Stomach (tissue), 8 donors: ENCODE measurements at regions not wholly inside any gene's neighbourhood (a gene's known extent, or its start where the extent isn't known, plus 50 kb on each side); places are given as distances from the start of the nearest gene placed in this dataset.

Experiments
- DNase-seq, 2 donors: peaks; one replicate each; pipeline versions ENCODE4 v3.0.0 to v3.0.0-alpha.2; 2013 to 2019
- H3K27ac ChIP-seq, 5 donors: fragments of 200-600 bp in 4 of 5; sonication (generic) in 4 of 5; one replicate each; pipeline ENCODE4 v1.5.1; 2013 to 2019; ENCODE audit warnings: mild to moderate bottlenecking in 1 of 5, moderate library complexity in 1 of 5
- H3K27me3 ChIP-seq, 3 donors: fragments of 200-600 bp; sonication (generic); one replicate each; pipeline ENCODE4 v1.5.1; 2017 to 2019; ENCODE audit warnings: mixed run types in 1 of 3
- H3K36me3 ChIP-seq, 4 donors: fragments of 200-600 bp; sonication (generic); 1 replicate in 3 of 4; 2 replicates in 1 of 4; pipeline ENCODE4 v1.5.1; 2016 to 2019
- H3K4me1 ChIP-seq, 4 donors: fragments of 200-600 bp; sonication (generic); one replicate each; pipeline ENCODE4 v1.5.1; 2016 to 2019
- H3K4me3 ChIP-seq, 4 donors: fragments of 200-600 bp; sonication (generic) in 3 of 4; one replicate each; pipeline ENCODE4 v1.5.1; 2016 to 2019; ENCODE audit warnings: mild to moderate bottlenecking in 1 of 4
- H3K9me3 ChIP-seq, 4 donors: fragments of 200-600 bp; sonication (generic); one replicate each; pipeline ENCODE4 v1.5.1; 2016 to 2019
- EP300 ChIP-seq: sonication (generic); formaldehyde crosslinking; IDR thresholded peaks from one replicate; pipeline ENCODE4 v1.6.1; 2017; ENCODE audit warnings: antibody characterized with exemption
- POLR2A ChIP-seq, 4 donors: fragments of 450-650 bp; IDR thresholded peaks; one replicate each; pipeline ENCODE4 v1.6.1; 2016; ENCODE audit warnings: antibody characterized with exemption in 4 of 4, control low read depth in 2 of 4, mild to moderate bottlenecking in 1 of 4, moderate library complexity in 1 of 4
- POLR2AphosphoS5 ChIP-seq, 3 donors: sonication (generic); formaldehyde crosslinking; IDR thresholded peaks; one replicate each; pipeline ENCODE4 v1.6.1; 2016; ENCODE audit warnings: antibody characterized with exemption in 3 of 3
- WGBS, 5 donors: extraction: QIAGEN DNeasy Blood & Tissue Kit in 3 of 5; methylation state at CpG; one replicate each; pipeline versions ENCODE4 v1.1.5 to v1.1.7; 2013 to 2018; 5-methylcytosine and 5-hydroxymethylcytosine counted together
- intact Hi-C: fragments of 100-400 bp; cut with DNase I; formaldehyde crosslinking; loops from one replicate; pipeline ENCODE4 v1.15.1; 2023; ENCODE audit warnings: low total_unique reads
- TF ChIP-seq, protein P1 (sequence below), 7 experiments: fragments of 450-650 bp in 4 of 7; fragments of 200-600 bp in 3 of 7; sonication (generic) in 3 of 7; IDR thresholded peaks; one replicate each; pipeline ENCODE4 v1.5.1; 2016 to 2019; ENCODE audit warnings: antibody characterized with exemption in 7 of 7, control low read depth in 2 of 7, mild to moderate bottlenecking in 1 of 7
- donor health status: healthy with polysubstance abuse.
- donor health status: Bipolar disorder and iron deficiency.
- donor health status: healthy.

- no peak for DNase-seq
- no peaks in the 10 kb centered on the region for H3K27me3 ChIP-seq
- no peaks in the 10 kb centered on the region for H3K9me3 ChIP-seq
- no peak overlapping the region for H3K4me3 ChIP-seq
- intact Hi-C loops, result no loop called here
- H3K27ac ChIP-seq, result no peak overlapping the region
- no peak for TF ChIP-seq POLR2AphosphoS5 (IDR thresholded peaks at IDR 0.05)
- no peaks in the 10 kb centered on the region for H3K36me3 ChIP-seq
- H3K4me1 ChIP-seq, result peaks cover 0 to 9% (median 0%) of the 10 kb centered on the region in 4 donors
- 83 to 91% (median 87%) methylated on average over 6 of the region's 6 CpGs for WGBS, 5 donors
Measured at GRCh38 chr13:73284081-73284874, 225.5 kb downstream of the KLF5 start.

DNA sequence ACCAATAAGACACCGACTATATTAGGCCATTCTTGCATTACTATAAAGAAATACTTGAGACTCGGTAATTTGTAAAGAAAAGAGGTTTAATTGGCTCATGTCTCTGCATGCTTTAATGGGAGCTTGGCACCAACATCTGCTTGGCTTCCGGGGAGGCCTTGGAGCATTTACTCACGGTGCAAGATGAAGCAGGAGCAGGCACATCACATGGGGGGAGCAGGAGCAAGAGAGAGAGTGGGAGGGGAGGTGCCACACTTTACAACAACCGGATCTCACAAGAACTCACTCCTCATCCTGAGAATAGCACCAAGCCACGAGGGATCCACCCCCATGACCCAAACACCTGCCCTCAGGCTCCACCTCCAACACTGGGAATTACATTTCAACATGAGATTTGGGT is 224.8 kb downstream of the KLF5 start:
- 82 to 91% (median 86%) methylated on average over 6 of the region's 6 CpGs for WGBS, 5 donors
- Histone ChIP-seq H3K4me3 (no peak overlapping the region), H3K27me3 (no peaks in the 10 kb centered on the region), H3K36me3 (no peaks in the 10 kb centered on the region), H3K4me1 (peaks cover 0 to 9% (median 0%) of the 10 kb centered on the region in 4 donors), H3K27ac (no peak overlapping the region), H3K9me3 (no peaks in the 10 kb centered on the region)
- DNase-seq, result no peak
- no peak for TF ChIP-seq POLR2A (IDR thresholded peaks at IDR 0.05)
- TF ChIP-seq, protein P1, sequence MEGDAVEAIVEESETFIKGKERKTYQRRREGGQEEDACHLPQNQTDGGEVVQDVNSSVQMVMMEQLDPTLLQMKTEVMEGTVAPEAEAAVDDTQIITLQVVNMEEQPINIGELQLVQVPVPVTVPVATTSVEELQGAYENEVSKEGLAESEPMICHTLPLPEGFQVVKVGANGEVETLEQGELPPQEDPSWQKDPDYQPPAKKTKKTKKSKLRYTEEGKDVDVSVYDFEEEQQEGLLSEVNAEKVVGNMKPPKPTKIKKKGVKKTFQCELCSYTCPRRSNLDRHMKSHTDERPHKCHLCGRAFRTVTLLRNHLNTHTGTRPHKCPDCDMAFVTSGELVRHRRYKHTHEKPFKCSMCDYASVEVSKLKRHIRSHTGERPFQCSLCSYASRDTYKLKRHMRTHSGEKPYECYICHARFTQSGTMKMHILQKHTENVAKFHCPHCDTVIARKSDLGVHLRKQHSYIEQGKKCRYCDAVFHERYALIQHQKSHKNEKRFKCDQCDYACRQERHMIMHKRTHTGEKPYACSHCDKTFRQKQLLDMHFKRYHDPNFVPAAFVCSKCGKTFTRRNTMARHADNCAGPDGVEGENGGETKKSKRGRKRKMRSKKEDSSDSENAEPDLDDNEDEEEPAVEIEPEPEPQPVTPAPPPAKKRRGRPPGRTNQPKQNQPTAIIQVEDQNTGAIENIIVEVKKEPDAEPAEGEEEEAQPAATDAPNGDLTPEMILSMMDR (IDR thresholded peaks at IDR 0.05), result no peak
- no peak for TF ChIP-seq EP300
- no peak for TF ChIP-seq POLR2AphosphoS5 (IDR thresholded peaks at IDR 0.05)
- intact Hi-C loops, result no loop called here

DNA sequence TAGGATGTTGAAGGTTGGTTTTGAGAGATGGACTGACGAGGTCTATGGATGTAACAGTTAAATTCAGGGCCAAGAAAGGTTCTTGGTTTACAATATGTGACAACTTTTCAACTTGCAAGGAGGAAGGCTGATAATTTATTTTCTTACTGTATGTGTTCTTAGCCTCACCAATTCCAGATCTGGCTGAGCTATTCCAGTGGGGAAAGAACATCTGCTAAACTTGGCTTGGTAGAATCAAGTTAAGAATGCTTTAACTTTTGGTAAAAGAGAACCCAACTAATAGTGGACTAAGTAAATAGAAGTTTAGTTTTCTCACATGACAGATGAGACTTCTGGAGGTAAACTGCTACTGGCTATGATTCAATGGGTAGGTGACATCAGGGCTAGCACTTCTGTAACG is 222.9 kb downstream of the KLF5 start:
- Histone ChIP-seq H3K27ac (no peak overlapping the region), H3K36me3 (no peaks in the 10 kb centered on the region), H3K4me3 (no peak overlapping the region), H3K4me1 (peaks cover 0 to 1% (median 0%) of the 10 kb centered on the region in 4 donors), H3K9me3 (no peaks in the 10 kb centered on the region), H3K27me3 (no peaks in the 10 kb centered on the region)
- DNase-seq, result no peak
- intact Hi-C loops, result no loop called here
- 64 to 92% (median 77%) methylated on average over 2 of the region's 2 CpGs for WGBS, 5 donors
- TF ChIP-seq, protein P1 (IDR thresholded peaks at IDR 0.05), result no peak
- TF ChIP-seq EP300 (no peak), POLR2A (IDR thresholded peaks at IDR 0.05) (no peak), POLR2AphosphoS5 (IDR thresholded peaks at IDR 0.05) (no peak)

DNA sequence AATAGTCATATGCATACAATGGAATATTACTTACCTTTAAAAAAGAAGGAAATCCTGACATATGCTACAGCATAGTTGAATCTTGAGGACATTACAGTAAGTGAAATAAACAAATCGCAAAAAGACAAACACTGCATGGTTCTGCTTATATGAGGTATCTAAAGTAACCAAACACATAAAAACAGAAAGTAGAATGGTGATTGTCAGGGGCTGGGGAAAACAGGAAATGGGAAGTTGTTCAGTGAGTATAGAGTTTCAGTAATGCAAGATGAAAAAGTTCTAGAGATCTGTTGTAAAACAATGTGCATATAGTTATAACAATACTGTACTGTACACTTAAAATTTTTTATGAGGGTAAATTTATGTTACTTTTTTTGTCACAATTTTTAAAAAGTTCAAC is 219.4 kb downstream of the KLF5 start:
- TF ChIP-seq POLR2AphosphoS5 (IDR thresholded peaks at IDR 0.05) (no peak), EP300 (no peak)
- intact Hi-C loops, result no loop called here
- 72 to 93% (median 81%) methylated on average over 1 of the region's 1 CpG for WGBS, 5 donors

DNA sequence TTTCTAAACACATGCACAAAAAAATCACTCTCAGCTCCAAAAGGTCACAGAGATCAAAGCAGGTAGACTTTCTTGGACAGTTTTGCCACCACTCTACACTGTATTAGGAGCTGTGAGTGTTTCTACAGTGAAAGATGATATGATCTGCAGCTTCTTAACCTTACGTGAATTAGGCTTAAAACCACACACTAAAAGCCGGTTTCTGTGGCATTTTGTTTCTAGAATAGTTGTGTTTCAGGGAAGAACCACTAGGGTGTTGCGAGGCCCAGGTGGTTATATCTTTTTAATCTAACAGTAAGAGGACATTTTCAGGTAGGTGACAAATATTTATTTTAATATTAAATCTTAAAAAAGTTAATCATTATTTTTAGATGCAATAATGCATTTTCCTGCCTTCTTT is 216.4 kb downstream of the KLF5 start:
- Histone ChIP-seq H3K36me3 (no peaks in the 10 kb centered on the region), H3K27ac (no peak overlapping the region), H3K4me1 (peaks cover 0 to 11% (median 0%) of the 10 kb centered on the region in 4 donors), H3K27me3 (no peaks in the 10 kb centered on the region), H3K9me3 (peaks cover 0 to 2% (median 0%) of the 10 kb centered on the region in 4 donors), H3K4me3 (no peak overlapping the region)
- intact Hi-C loops, result no loop called here
- DNase-seq, result no peak
- TF ChIP-seq EP300 (no peak), POLR2A (IDR thresholded peaks at IDR 0.05) (no peak), POLR2AphosphoS5 (IDR thresholded peaks at IDR 0.05) (no peak)
- TF ChIP-seq, protein P1 (IDR thresholded peaks at IDR 0.05), result no peak
- WGBS, 5 donors, result 73 to 80% (median 78%) methylated on average over 3 of the region's 3 CpGs

More for the DNA sequence above, 219.4 kb downstream of the KLF5 start:
- no peaks in the 10 kb centered on the region for H3K36me3 ChIP-seq
- H3K27me3 ChIP-seq, result no peaks in the 10 kb centered on the region
- no peaks in the 10 kb centered on the region for H3K9me3 ChIP-seq
- H3K27ac ChIP-seq, result no peak overlapping the region
- H3K4me3 ChIP-seq, result no peak overlapping the region
- H3K4me1 ChIP-seq, result peaks cover 0 to 11% (median 0%) of the 10 kb centered on the region in 4 donors
- no peak for DNase-seq
